Colonic mucosa (tissue), 4 donors: ENCODE measurements at regions not wholly inside any gene's neighbourhood (a gene's known extent, or its start where the extent isn't known, plus 50 kb on each side); places are given as distances from the start of the nearest gene placed in this dataset.
"Not testable (repeated sequence)": the region's sequence is repeated elsewhere in the genome, so short reads cannot be mapped to it uniquely, and the experiment has no call there.

Experiments used
- DNase-seq: peaks from one replicate; pipeline ENCODE4 v3.0.0-alpha.2; 2020
- H3K27ac ChIP-seq: fragments of 200-600 bp; one replicate; pipeline ENCODE4 v1.8.0; 2021
- H3K27me3 ChIP-seq: fragments of 200-600 bp; one replicate; pipeline ENCODE4 v1.8.0; 2021
- H3K36me3 ChIP-seq: fragments of 200-600 bp; one replicate; pipeline ENCODE4 v1.8.0; 2021
- H3K4me1 ChIP-seq: fragments of 200-600 bp; one replicate; pipeline ENCODE4 v1.8.0; 2021; ENCODE audit warnings: mild to moderate bottlenecking
- H3K4me3 ChIP-seq: fragments of 200-600 bp; one replicate; pipeline ENCODE4 v1.8.0; 2021
- H3K9ac ChIP-seq, 2 donors: one replicate each; pipeline ENCODE4 v1.7.0; 2013; ENCODE audit warnings: control low read depth in 2 of 2, low read depth in 2 of 2, low read length in 2 of 2
- H3K9me3 ChIP-seq: fragments of 200-600 bp; one replicate; pipeline ENCODE4 v1.8.0; 2021
- CTCF ChIP-seq: fragments of 200-600 bp; IDR thresholded peaks from one replicate; pipeline ENCODE4 v1.8.0; 2022; ENCODE audit warnings: antibody characterized with exemption, mild to moderate bottlenecking
- intact Hi-C: fragments of 100-400 bp; cut with DNase I; formaldehyde crosslinking; loops from one replicate; pipeline ENCODE4 v1.14.1; 2022
- donor health status: healthy.
- donor health status: DM: no; HTN: no; CAD: no.
- donor health status: DM: no; HTN: no; CAD: no.

GRCh38 chr2:183782436-183782835 is 658.2 kb downstream of the NUP35 start:
- Histone ChIP-seq H3K27me3 (no peaks in the 10 kb centered on the region), H3K4me3 (no peak overlapping the region), H3K9ac (no peak overlapping the region), H3K9me3 (no peaks in the 10 kb centered on the region), H3K36me3 (no peaks in the 10 kb centered on the region), H3K4me1 (no peaks in the 10 kb centered on the region), H3K27ac (no peak overlapping the region)
- intact Hi-C loops = no loop called here
- no peak for TF ChIP-seq CTCF
- no peak for DNase-seq

GRCh38 chr2:183788796-183789195 is 664.6 kb downstream of the NUP35 start:
- intact Hi-C loops = not testable (repeated sequence)

GRCh38 chr2:183792165-183792924 is 668.1 kb downstream of the NUP35 start:
- DNase-seq, H3K27me3 ChIP-seq, H3K9me3 ChIP-seq, intact Hi-C loops, H3K4me1 ChIP-seq, H3K36me3 ChIP-seq, H3K27ac ChIP-seq, H3K9ac ChIP-seq, H3K4me3 ChIP-seq: not testable (repeated sequence)

More at GRCh38 chr2:183788796-183789195, 664.6 kb downstream of the NUP35 start:
- H3K4me1 ChIP-seq, DNase-seq, H3K27me3 ChIP-seq, H3K27ac ChIP-seq, H3K9me3 ChIP-seq, H3K4me3 ChIP-seq, H3K36me3 ChIP-seq, H3K9ac ChIP-seq: not testable (repeated sequence)

GRCh38 chr2:183798535-183798934 is 674.3 kb downstream of the NUP35 start:
- no peak overlapping the region for H3K4me3 ChIP-seq
- H3K9ac ChIP-seq = no peak overlapping the region
- no peaks in the 10 kb centered on the region for H3K27me3 ChIP-seq
- no peaks in the 10 kb centered on the region for H3K4me1 ChIP-seq
- H3K36me3 ChIP-seq = no peaks in the 10 kb centered on the region
- no peak for DNase-seq
- no peak overlapping the region for H3K27ac ChIP-seq
- no peaks in the 10 kb centered on the region for H3K9me3 ChIP-seq
- TF ChIP-seq CTCF = no peak
- intact Hi-C loops = no loop called here

GRCh38 chr2:183799761-183800160 is 675.5 kb downstream of the NUP35 start:
- TF ChIP-seq CTCF = no peak
- H3K36me3 ChIP-seq = no peaks in the 10 kb centered on the region
- no peaks in the 10 kb centered on the region for H3K9me3 ChIP-seq
- H3K27me3 ChIP-seq = no peaks in the 10 kb centered on the region
- intact Hi-C loops = no loop called here
- H3K9ac ChIP-seq = no peak overlapping the region
- H3K27ac ChIP-seq = no peak overlapping the region
- DNase-seq = no peak
- no peak overlapping the region for H3K4me3 ChIP-seq
- no peaks in the 10 kb centered on the region for H3K4me1 ChIP-seq

- Histone ChIP-seq H3K4me1 (no peaks in the 10 kb centered on the region), H3K4me3 (no peak overlapping the region), H3K9me3 (no peaks in the 10 kb centered on the region), H3K36me3 (no peaks in the 10 kb centered on the region), H3K27me3 (no peaks in the 10 kb centered on the region), H3K27ac (no peak overlapping the region), H3K9ac (no peak overlapping the region)
- no peak for TF ChIP-seq CTCF
- intact Hi-C loops = no loop called here
- no peak for DNase-seq
Observed at GRCh38 chr2:183803596-183803995, 679.4 kb downstream of the NUP35 start.
